WI38 (cell line): ENCODE measurements at regions not wholly inside any gene's neighbourhood (a gene's known extent, or its start where the extent isn't known, plus 50 kb on each side); places are given as distances from the start of the nearest gene placed in this dataset.

Experiments
- H3K4me3 ChIP-seq: 2 replicates; pipeline ENCODE4 v1.5.1; 2011; ENCODE audit warnings: low read depth, mild to moderate bottlenecking, control low read depth, low read length
- CTCF ChIP-seq: IDR thresholded peaks from 2 replicates; pipeline ENCODE4 v1.5.1; 2012; ENCODE audit warnings: low read depth, mild to moderate bottlenecking, control low read depth, low read length

- TF ChIP-seq CTCF, result no peak
Observed at GRCh38 chr18:10228326-10228725, 226.1 kb upstream of the APCDD1 start.

GRCh38 chr18:10229458-10229857 is 225.0 kb upstream of the APCDD1 start:
- no peak overlapping the region for H3K4me3 ChIP-seq
- TF ChIP-seq CTCF, result no peak

More at GRCh38 chr18:10228326-10228725, 226.1 kb upstream of the APCDD1 start:
- no peak overlapping the region for H3K4me3 ChIP-seq

- 0 out of 2 replicates have a peak, but pooled peaks have one; percentile 9 for TF ChIP-seq CTCF
- H3K4me3 ChIP-seq, result no peak overlapping the region
Observed at GRCh38 chr18:10230072-10230471, 224.4 kb upstream of the APCDD1 start.

GRCh38 chr18:10231220-10231619 is 223.2 kb upstream of the APCDD1 start:
- no peak for TF ChIP-seq CTCF
- no peak overlapping the region for H3K4me3 ChIP-seq

GRCh38 chr18:10232062-10232461 is 222.4 kb upstream of the APCDD1 start:
- no peak overlapping the region for H3K4me3 ChIP-seq
- no peak for TF ChIP-seq CTCF

- no peak overlapping the region for H3K4me3 ChIP-seq
- no peak for TF ChIP-seq CTCF
Observed at GRCh38 chr18:10233082-10233875, 221.2 kb upstream of the APCDD1 start.

GRCh38 chr18:10234281-10234680 is 220.2 kb upstream of the APCDD1 start:
- no peak for TF ChIP-seq CTCF

More at GRCh38 chr18:10234281-10234680, 220.2 kb upstream of the APCDD1 start:
- no peak overlapping the region for H3K4me3 ChIP-seq
